ENCODE measurements at regions not wholly inside any gene's neighbourhood (a gene's known extent, or its start where the extent isn't known, plus 50 kb on each side); places are given as distances from the start of the nearest gene placed in this dataset.

DNA sequence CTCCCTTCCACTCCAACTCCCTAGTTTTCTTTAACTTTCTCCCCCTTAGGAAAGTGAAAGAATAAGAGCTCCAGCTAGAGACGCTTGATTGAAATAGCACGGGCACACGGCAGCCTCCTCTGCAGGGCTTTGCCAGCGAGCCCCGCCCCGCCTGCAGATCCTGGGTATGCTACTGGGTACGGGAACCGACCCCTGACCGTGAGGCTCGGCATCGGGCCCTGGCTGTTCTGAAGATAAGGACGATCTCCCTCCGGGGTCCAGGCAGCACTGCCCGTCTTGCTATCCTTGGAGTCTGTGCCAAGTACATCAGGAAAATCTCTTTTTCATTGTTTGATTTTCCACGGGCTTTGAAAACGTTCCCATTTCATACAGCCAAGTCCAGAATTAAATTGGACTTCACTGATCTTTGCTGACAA is 284.5 kb downstream of the MTX2 start:
- no peaks in the 10 kb centered on the region for H3K9me3 ChIP-seq (ENCODE audit: control insufficient read depth, insufficient read depth, low read length)
- Mint-ChIP-seq H3K27ac (no peak overlapping the region), H3K9me3 (no peaks in the 10 kb centered on the region), H3K4me3 (peak overlapping the region; percentile 77), H3K36me3 (no peaks in the 10 kb centered on the region), H3K4me1 (peaks cover 12 to 14% of the 10 kb centered on the region in 2 donors), H3K27me3 (ENCODE audit: low read depth in 2 of 2) (peaks cover 28 to 58% of the 10 kb centered on the region in 2 donors)
- peak overlapping the region; percentile 22 for H3K4me3 ChIP-seq (ENCODE audit: low read length)
- 2% methylated on average over 16 of the region's 16 CpGs for WGBS (ENCODE audit: insufficient coverage)
- intact Hi-C loops (cut with micrococcal nuclease) = loop anchor here (5.0 kb wide), 1 partner anchor 421 kb away; no protein-coding TSS in a partner anchor
- H3K27me3 ChIP-seq (ENCODE audit: control insufficient read depth, insufficient read depth, low read length) = peaks cover 16% of the 10 kb centered on the region
- ATAC-seq (peak in 2 of 3 donors; percentile 26 to 50), DNase-seq (peak in 1 of 2 donors; percentile 46)
- TF ChIP-seq, protein P1, sequence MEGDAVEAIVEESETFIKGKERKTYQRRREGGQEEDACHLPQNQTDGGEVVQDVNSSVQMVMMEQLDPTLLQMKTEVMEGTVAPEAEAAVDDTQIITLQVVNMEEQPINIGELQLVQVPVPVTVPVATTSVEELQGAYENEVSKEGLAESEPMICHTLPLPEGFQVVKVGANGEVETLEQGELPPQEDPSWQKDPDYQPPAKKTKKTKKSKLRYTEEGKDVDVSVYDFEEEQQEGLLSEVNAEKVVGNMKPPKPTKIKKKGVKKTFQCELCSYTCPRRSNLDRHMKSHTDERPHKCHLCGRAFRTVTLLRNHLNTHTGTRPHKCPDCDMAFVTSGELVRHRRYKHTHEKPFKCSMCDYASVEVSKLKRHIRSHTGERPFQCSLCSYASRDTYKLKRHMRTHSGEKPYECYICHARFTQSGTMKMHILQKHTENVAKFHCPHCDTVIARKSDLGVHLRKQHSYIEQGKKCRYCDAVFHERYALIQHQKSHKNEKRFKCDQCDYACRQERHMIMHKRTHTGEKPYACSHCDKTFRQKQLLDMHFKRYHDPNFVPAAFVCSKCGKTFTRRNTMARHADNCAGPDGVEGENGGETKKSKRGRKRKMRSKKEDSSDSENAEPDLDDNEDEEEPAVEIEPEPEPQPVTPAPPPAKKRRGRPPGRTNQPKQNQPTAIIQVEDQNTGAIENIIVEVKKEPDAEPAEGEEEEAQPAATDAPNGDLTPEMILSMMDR (IDR thresholded peaks at IDR 0.05) = no peak
- peaks cover 10% of the 10 kb centered on the region for H3K4me1 ChIP-seq (ENCODE audit: control insufficient read depth, insufficient read depth, low read length)
- H3K27ac ChIP-seq (ENCODE audit: low read length) = no peak overlapping the region
- H3K36me3 ChIP-seq (ENCODE audit: control insufficient read depth, insufficient read depth, low read length) = no peaks in the 10 kb centered on the region

GRCh38 chr2:176554101-176555048 is 285.1 kb downstream of the MTX2 start:
- no peak overlapping the region for H3K27ac Mint-ChIP-seq
- no peaks in the 10 kb centered on the region for H3K9me3 Mint-ChIP-seq
- H3K4me3 Mint-ChIP-seq = peak overlapping the region; percentile 77
- peaks cover 29 to 60% of the 10 kb centered on the region in 2 donors for H3K27me3 Mint-ChIP-seq (ENCODE audit: low read depth in 2 of 2)
- peaks cover 10% of the 10 kb centered on the region for H3K4me1 ChIP-seq (ENCODE audit: control insufficient read depth, insufficient read depth, low read length)
- DNase-seq = peak in 1 of 2 donors; percentile 74
- intact Hi-C loops (cut with micrococcal nuclease) = loop anchor here (5.0 kb wide), 1 partner anchor 422 kb away; no protein-coding TSS in a partner anchor
- peaks cover 12 to 14% of the 10 kb centered on the region in 2 donors for H3K4me1 Mint-ChIP-seq
- H3K27ac ChIP-seq (ENCODE audit: low read length) = no peak overlapping the region
- no peaks in the 10 kb centered on the region for H3K9me3 ChIP-seq (ENCODE audit: control insufficient read depth, insufficient read depth, low read length)
- ATAC-seq = peak; percentile 62 to 70 (median 64)
- peak overlapping the region; percentile 22 for H3K4me3 ChIP-seq (ENCODE audit: low read length)
- TF ChIP-seq, protein P1 (IDR thresholded peaks at IDR 0.05) = peak; percentile 73
- H3K36me3 Mint-ChIP-seq = no peaks in the 10 kb centered on the region
- no peaks in the 10 kb centered on the region for H3K36me3 ChIP-seq (ENCODE audit: control insufficient read depth, insufficient read depth, low read length)
- 3% methylated on average over 13 of the region's 17 CpGs for WGBS (ENCODE audit: insufficient coverage)
- peaks cover 16% of the 10 kb centered on the region for H3K27me3 ChIP-seq (ENCODE audit: control insufficient read depth, insufficient read depth, low read length)

GRCh38 chr2:176555112-176555511 is 285.9 kb downstream of the MTX2 start:
- no peaks in the 10 kb centered on the region for H3K36me3 Mint-ChIP-seq
- DNase-seq = no peak
- peaks cover 16% of the 10 kb centered on the region for H3K27me3 ChIP-seq (ENCODE audit: control insufficient read depth, insufficient read depth, low read length)
- no peaks in the 10 kb centered on the region for H3K9me3 ChIP-seq (ENCODE audit: control insufficient read depth, insufficient read depth, low read length)
- TF ChIP-seq, protein P1 (IDR thresholded peaks at IDR 0.05) = no peak
- no peak overlapping the region for H3K27ac ChIP-seq (ENCODE audit: low read length)
- no peak overlapping the region for H3K4me3 ChIP-seq (ENCODE audit: low read length)
- H3K27me3 Mint-ChIP-seq (ENCODE audit: low read depth in 2 of 2) = peaks cover 33 to 68% of the 10 kb centered on the region in 2 donors
- peaks cover 12 to 14% of the 10 kb centered on the region in 2 donors for H3K4me1 Mint-ChIP-seq
- H3K9me3 Mint-ChIP-seq = no peaks in the 10 kb centered on the region
- no peaks in the 10 kb centered on the region for H3K36me3 ChIP-seq (ENCODE audit: control insufficient read depth, insufficient read depth, low read length)
- no peak overlapping the region for H3K27ac Mint-ChIP-seq
- peaks cover 10% of the 10 kb centered on the region for H3K4me1 ChIP-seq (ENCODE audit: control insufficient read depth, insufficient read depth, low read length)
- ATAC-seq = no peak
- H3K4me3 Mint-ChIP-seq = no peak overlapping the region
- 100% methylated on average over 1 of the region's 5 CpGs for WGBS (ENCODE audit: insufficient coverage)
- intact Hi-C loops (cut with micrococcal nuclease) = no loop called here

Data from natural killer cell (primary cell).